Thyroid gland (tissue), 4 donors: ENCODE measurements at regions not wholly inside any gene's neighbourhood (a gene's known extent, or its start where the extent isn't known, plus 50 kb on each side); places are given as distances from the start of the nearest gene placed in this dataset.

Source experiments
- DNase-seq, 2 donors: peaks; one replicate each; pipeline ENCODE4 v3.0.0-alpha.2; 2019
- H3K27ac ChIP-seq, 3 donors: fragments of 200-600 bp; sonication (generic); 1 replicate in 2 of 3; 2 replicates in 1 of 3; pipeline ENCODE4 v1.5.1; 2016 to 2019; ENCODE audit warnings: mild to moderate bottlenecking in 1 of 3, moderate library complexity in 1 of 3
- H3K27me3 ChIP-seq: fragments of 200-600 bp; sonication (generic); one replicate; pipeline ENCODE4 v1.5.1; 2019
- H3K36me3 ChIP-seq, 2 donors: fragments of 200-600 bp; sonication (generic); one replicate each; pipeline ENCODE4 v1.5.1; 2016 to 2019
- H3K4me1 ChIP-seq, 2 donors: fragments of 200-600 bp; sonication (generic); one replicate each; pipeline ENCODE4 v1.5.1; 2017 to 2019
- H3K4me3 ChIP-seq, 3 donors: fragments of 200-600 bp; sonication (generic); replicated peaks in 1 of 3; 1 replicate in 2 of 3; 2 replicates in 1 of 3; pipeline ENCODE4 v1.5.1; 2016; ENCODE audit warnings: mild to moderate bottlenecking in 1 of 3
- H3K9me3 ChIP-seq: fragments of 200-600 bp; sonication (generic); one replicate; pipeline ENCODE4 v1.5.1; 2017
- POLR2A ChIP-seq, 2 donors: fragments of 450-650 bp; IDR thresholded peaks; one replicate each; pipeline ENCODE4 v1.6.1; 2017; ENCODE audit warnings: antibody characterized with exemption in 2 of 2, mild to moderate bottlenecking in 2 of 2, moderate library complexity in 1 of 2
- WGBS, 2 donors: methylation state at CpG; one replicate each; pipeline ENCODE4 v1.1.5; 2017; 5-methylcytosine and 5-hydroxymethylcytosine counted together
- intact Hi-C: fragments of 100-400 bp; cut with DNase I; formaldehyde crosslinking; loops from one replicate; pipeline ENCODE4 v1.15.1; 2023
- TF ChIP-seq, protein P1 (sequence below), 6 experiments: fragments of 200-600 bp in 3 of 6; fragments of 450-650 bp in 3 of 6; sonication (generic) in 3 of 6; IDR thresholded peaks; one replicate each; pipeline ENCODE4 v1.5.1; 2016 to 2019; ENCODE audit warnings: antibody characterized with exemption in 6 of 6, mild to moderate bottlenecking in 2 of 6, inconsistent platforms in 1 of 6, moderate library complexity in 1 of 6

DNA sequence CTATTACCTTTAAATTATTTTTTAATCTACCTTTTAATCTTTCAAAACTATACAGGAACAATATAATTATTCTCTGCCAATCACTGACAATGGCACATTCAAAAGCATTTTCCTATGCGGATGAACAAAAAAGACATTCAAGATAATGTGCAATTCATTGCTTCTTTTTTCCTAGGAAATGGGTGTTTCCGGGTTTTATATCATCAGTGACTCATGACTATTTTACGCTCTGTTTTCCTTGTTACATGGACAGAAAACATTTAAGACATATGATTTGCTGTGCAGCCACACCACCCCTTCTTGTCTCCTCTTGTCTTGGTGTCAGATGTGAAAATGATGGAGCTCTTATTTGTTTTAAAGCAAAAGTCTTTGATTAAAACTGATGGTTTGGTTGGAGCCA, 184.7 kb upstream of the LINC00305 start:
- Histone ChIP-seq H3K27me3 (no peaks in the 10 kb centered on the region), H3K27ac (no peak overlapping the region), H3K36me3 (no peaks in the 10 kb centered on the region), H3K4me3 (no peak overlapping the region), H3K4me1 (no peaks in the 10 kb centered on the region), H3K9me3 (no peaks in the 10 kb centered on the region)
- intact Hi-C loops = no loop called here
- no peak for DNase-seq
- 77 to 81% methylated on average over 3 of the region's 3 CpGs for WGBS, 2 donors
- TF ChIP-seq, protein P1, sequence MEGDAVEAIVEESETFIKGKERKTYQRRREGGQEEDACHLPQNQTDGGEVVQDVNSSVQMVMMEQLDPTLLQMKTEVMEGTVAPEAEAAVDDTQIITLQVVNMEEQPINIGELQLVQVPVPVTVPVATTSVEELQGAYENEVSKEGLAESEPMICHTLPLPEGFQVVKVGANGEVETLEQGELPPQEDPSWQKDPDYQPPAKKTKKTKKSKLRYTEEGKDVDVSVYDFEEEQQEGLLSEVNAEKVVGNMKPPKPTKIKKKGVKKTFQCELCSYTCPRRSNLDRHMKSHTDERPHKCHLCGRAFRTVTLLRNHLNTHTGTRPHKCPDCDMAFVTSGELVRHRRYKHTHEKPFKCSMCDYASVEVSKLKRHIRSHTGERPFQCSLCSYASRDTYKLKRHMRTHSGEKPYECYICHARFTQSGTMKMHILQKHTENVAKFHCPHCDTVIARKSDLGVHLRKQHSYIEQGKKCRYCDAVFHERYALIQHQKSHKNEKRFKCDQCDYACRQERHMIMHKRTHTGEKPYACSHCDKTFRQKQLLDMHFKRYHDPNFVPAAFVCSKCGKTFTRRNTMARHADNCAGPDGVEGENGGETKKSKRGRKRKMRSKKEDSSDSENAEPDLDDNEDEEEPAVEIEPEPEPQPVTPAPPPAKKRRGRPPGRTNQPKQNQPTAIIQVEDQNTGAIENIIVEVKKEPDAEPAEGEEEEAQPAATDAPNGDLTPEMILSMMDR (IDR thresholded peaks at IDR 0.05) = no peak
- no peak for TF ChIP-seq POLR2A (IDR thresholded peaks at IDR 0.05)

DNA sequence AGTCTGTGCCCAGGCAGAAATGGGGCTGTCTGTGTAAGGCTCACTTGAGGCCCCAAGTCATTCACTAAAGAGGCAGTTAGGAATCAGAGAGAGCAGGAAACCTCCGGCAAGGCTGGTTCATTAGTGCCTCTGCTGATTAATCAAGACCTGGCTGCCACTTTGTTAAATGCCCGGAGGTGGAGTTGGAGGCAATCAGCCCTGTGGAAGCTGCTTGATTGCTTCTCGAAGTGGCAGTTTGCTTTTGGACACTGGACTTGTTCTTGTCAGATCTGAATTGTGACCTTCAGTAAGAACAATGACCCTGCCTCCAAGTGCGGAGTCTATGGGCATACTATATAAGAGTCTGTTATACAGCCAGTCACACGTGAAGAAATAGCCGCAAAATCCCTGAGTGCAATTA, 183.9 kb upstream of the LINC00305 start:
- Histone ChIP-seq H3K27me3 (no peaks in the 10 kb centered on the region), H3K36me3 (no peaks in the 10 kb centered on the region), H3K4me1 (no peaks in the 10 kb centered on the region), H3K4me3 (no peak overlapping the region), H3K9me3 (no peaks in the 10 kb centered on the region), H3K27ac (no peak overlapping the region)
- no peak for TF ChIP-seq POLR2A (IDR thresholded peaks at IDR 0.05)
- TF ChIP-seq, protein P1 (IDR thresholded peaks at IDR 0.05) = no peak
- 24 to 27% methylated on average over 6 of the region's 6 CpGs for WGBS, 2 donors
- intact Hi-C loops = no loop called here
- no peak for DNase-seq

DNA sequence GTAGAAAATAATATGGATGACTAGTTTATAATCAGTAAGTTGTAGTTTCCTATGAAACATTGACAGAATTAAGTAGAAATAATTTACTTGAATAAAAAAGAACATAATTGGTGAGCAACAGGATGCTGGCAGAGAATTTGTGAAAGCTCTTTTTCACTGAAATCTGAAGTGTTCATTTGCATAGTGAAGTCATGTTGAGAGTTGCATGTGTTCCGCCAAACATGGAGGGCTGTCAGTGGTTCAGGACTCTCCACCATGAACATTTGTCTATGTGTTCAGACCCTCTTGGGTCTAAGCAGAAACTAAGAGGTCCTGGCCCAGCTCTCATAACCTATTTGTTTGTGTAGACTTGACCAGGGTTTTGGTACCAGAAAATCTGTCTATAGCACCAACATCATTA, 182.5 kb upstream of the LINC00305 start:
- intact Hi-C loops = no loop called here
- H3K36me3 ChIP-seq = no peaks in the 10 kb centered on the region

DNA sequence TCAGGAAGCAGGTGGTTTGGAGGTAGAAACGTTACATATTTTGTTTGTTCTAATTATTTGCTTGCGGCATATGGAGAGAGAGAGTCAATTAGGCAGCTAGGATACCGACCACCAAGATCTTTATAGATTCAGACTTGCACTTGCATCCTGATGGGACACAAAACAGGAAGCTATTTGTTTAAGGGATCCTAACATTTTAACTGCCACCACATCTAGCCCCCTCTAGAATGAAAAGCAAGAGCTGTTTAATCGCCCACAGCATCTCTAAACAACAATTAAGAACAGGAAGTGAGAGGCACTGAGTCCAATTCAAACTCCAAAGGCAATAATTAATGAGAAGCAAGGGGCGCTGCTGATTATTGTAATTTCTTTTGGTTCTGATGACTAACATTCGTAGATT, 182.0 kb upstream of the LINC00305 start:
- intact Hi-C loops = no loop called here
- 69 to 73% methylated on average over 6 of the region's 6 CpGs for WGBS, 2 donors
- H3K27ac ChIP-seq = no peak overlapping the region

More for the DNA sequence above, 182.5 kb upstream of the LINC00305 start:
- Histone ChIP-seq H3K27ac (no peak overlapping the region), H3K4me1 (no peaks in the 10 kb centered on the region), H3K4me3 (no peak overlapping the region), H3K9me3 (no peaks in the 10 kb centered on the region), H3K27me3 (no peaks in the 10 kb centered on the region)
- WGBS, 2 donors = 90 to 97% methylated on average over 1 of the region's 1 CpG
- TF ChIP-seq, protein P1 (IDR thresholded peaks at IDR 0.05) = no peak
- TF ChIP-seq POLR2A (IDR thresholded peaks at IDR 0.05) = no peak
- no peak for DNase-seq

DNA sequence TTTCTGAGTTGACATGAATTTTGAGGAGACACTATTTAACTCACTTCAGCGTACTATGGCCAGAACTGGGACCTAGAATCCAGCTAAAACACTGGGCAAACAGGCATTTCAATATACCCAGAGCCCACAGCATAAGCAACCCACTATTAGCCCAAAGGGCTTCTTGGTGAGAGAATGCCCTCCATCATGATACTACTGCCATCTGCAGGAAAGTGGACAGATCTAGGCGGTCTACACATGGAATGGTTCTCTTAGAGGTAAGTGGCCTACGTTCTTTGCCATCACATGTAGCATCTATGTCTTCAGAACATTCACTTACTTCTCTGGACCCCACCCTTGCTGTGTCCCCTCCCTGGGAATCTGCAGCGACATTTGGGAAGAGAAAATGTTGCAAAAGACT, 181.3 kb upstream of the LINC00305 start:
- TF ChIP-seq POLR2A (IDR thresholded peaks at IDR 0.05) = no peak
- TF ChIP-seq, protein P1 (IDR thresholded peaks at IDR 0.05) = no peak
- Histone ChIP-seq H3K4me3 (no peak overlapping the region), H3K27me3 (no peaks in the 10 kb centered on the region), H3K9me3 (no peaks in the 10 kb centered on the region), H3K36me3 (no peaks in the 10 kb centered on the region), H3K27ac (no peak overlapping the region), H3K4me1 (no peaks in the 10 kb centered on the region)
- DNase-seq = no peak
- intact Hi-C loops = no loop called here
- WGBS, 2 donors = 81 to 84% methylated on average over 4 of the region's 4 CpGs

More for the DNA sequence above, 182.0 kb upstream of the LINC00305 start:
- TF ChIP-seq POLR2A (IDR thresholded peaks at IDR 0.05) = no peak
- TF ChIP-seq, protein P1 (IDR thresholded peaks at IDR 0.05) = no peak
- DNase-seq = no peak
- H3K4me1 ChIP-seq = no peaks in the 10 kb centered on the region
- H3K36me3 ChIP-seq = no peaks in the 10 kb centered on the region
- no peak overlapping the region for H3K4me3 ChIP-seq
- H3K27me3 ChIP-seq = no peaks in the 10 kb centered on the region
- no peaks in the 10 kb centered on the region for H3K9me3 ChIP-seq
